HEK293 (cell line): ENCODE measurements at regions not wholly inside any gene's neighbourhood (a gene's known extent, or its start where the extent isn't known, plus 50 kb on each side); places are given as distances from the start of the nearest gene placed in this dataset.

Experiments used
- CTCF ChIA-PET: fragments of 350-600 bp; formaldehyde crosslinking; extraction: SDS; loops from one replicate; lab custom pipeline; 2021; ENCODE audit warnings: antibody characterized with exemption; lab: Yijun Ruan, JAX
- POLR2A ChIA-PET: fragments of 300-600 bp; formaldehyde crosslinking; extraction: SDS; loops from one replicate; lab custom pipeline; 2020; ENCODE audit warnings: antibody characterized with exemption, inconsistent platforms; lab: Yijun Ruan, JAX
- H3K27ac ChIP-seq: fragments of 200-500 bp; sonication (Bioruptor generic); 2 replicates; pipeline ENCODE4 v1.5.1; 2014; ENCODE audit warnings: low read depth, low read length, control low read depth, inconsistent platforms; ENCODE audit errors: extremely low read depth
- H3K36me3 ChIP-seq, 2 experiments: fragments of 200-500 bp in 1 of 2; sonication (Bioruptor generic) in 1 of 2; 1 replicate in 1 of 2; 2 replicates in 1 of 2; pipeline ENCODE4 v1.5.1; 2014 to 2017; ENCODE audit warnings: inconsistent platforms in 2 of 2, low read length in 2 of 2; ENCODE audit not compliant: control insufficient read depth in 2 of 2, insufficient read depth in 1 of 2
- H3K4me1 ChIP-seq: fragments of 200-500 bp; sonication (Bioruptor generic); 2 replicates; pipeline ENCODE4 v1.5.1; 2014; ENCODE audit warnings: mild to moderate bottlenecking, low read length, inconsistent platforms; ENCODE audit not compliant: control insufficient read depth, insufficient read depth
- H3K4me3 ChIP-seq: 2 replicates; pipeline ENCODE4 v1.5.1; 2011; ENCODE audit warnings: low read depth, mild to moderate bottlenecking, control low read depth, low read length, moderate library complexity
- H3K9me3 ChIP-seq: fragments of 200-500 bp; sonication (Bioruptor generic); 2 replicates; pipeline ENCODE4 v1.5.1; 2014; ENCODE audit warnings: low read depth, low read length, inconsistent platforms; ENCODE audit not compliant: control insufficient read depth, insufficient read depth
- BCL11B ChIP-seq: fragments of 450-650 bp; formaldehyde crosslinking; IDR thresholded peaks from 2 replicates; pipeline ENCODE4 v1.5.1; 2016; ENCODE audit warnings: low read depth, missing biosample characterization, missing genetic modification characterization
- IKZF3 ChIP-seq: fragments of 450-650 bp; IDR thresholded peaks from 2 replicates; pipeline ENCODE4 v1.5.0; 2018; ENCODE audit warnings: missing biosample characterization, mild to moderate bottlenecking, missing genetic modification characterization, moderate library complexity
- OVOL3 ChIP-seq: fragments of 450-650 bp; formaldehyde crosslinking; IDR thresholded peaks from 2 replicates; pipeline ENCODE4 v1.5.1; 2016; ENCODE audit warnings: missing biosample characterization, missing genetic modification characterization
- RBAK ChIP-seq: fragments of 450-650 bp; formaldehyde crosslinking; IDR thresholded peaks from 2 replicates; pipeline ENCODE4 v1.5.1; 2016; ENCODE audit warnings: missing biosample characterization, missing genetic modification characterization
- REPIN1 ChIP-seq: fragments of 450-650 bp; formaldehyde crosslinking; IDR thresholded peaks from 2 replicates; pipeline ENCODE4 v1.5.1; 2017; ENCODE audit warnings: missing biosample characterization, missing genetic modification characterization, low read depth
- SALL2 ChIP-seq: fragments of 450-650 bp; formaldehyde crosslinking; IDR thresholded peaks from 2 replicates; pipeline ENCODE4 v1.5.0; 2017; ENCODE audit warnings: missing biosample characterization, mild to moderate bottlenecking, missing genetic modification characterization, borderline replicate concordance
- TSHZ1 ChIP-seq: fragments of 450-650 bp; formaldehyde crosslinking; IDR thresholded peaks from 2 replicates; pipeline ENCODE4 v1.5.1; 2016; ENCODE audit warnings: missing biosample characterization, missing genetic modification characterization, borderline replicate concordance
- ZBTB10 ChIP-seq: fragments of 450-650 bp; formaldehyde crosslinking; IDR thresholded peaks from 2 replicates; pipeline ENCODE4 v1.5.1; 2016; ENCODE audit warnings: missing biosample characterization, missing genetic modification characterization
- ZBTB20 ChIP-seq: fragments of 450-650 bp; formaldehyde crosslinking; IDR thresholded peaks from 2 replicates; pipeline ENCODE4 v1.5.1; 2016; ENCODE audit warnings: missing biosample characterization, missing genetic modification characterization
- ZIC2 ChIP-seq: fragments of 450-650 bp; formaldehyde crosslinking; IDR thresholded peaks from 2 replicates; pipeline ENCODE4 v1.5.1; 2016; ENCODE audit warnings: missing biosample characterization, missing genetic modification characterization
- ZNF114 ChIP-seq: fragments of 450-650 bp; formaldehyde crosslinking; IDR thresholded peaks from 2 replicates; pipeline ENCODE4 v1.5.0; 2017; ENCODE audit warnings: missing biosample characterization, missing genetic modification characterization
- ZNF121 ChIP-seq: fragments of 450-650 bp; formaldehyde crosslinking; IDR thresholded peaks from 2 replicates; pipeline ENCODE4 v1.5.1; 2016; ENCODE audit warnings: missing biosample characterization, missing genetic modification characterization
- ZNF248 ChIP-seq: fragments of 450-650 bp; formaldehyde crosslinking; IDR thresholded peaks from 2 replicates; pipeline ENCODE4 v1.5.1; 2017; ENCODE audit warnings: missing biosample characterization, missing genetic modification characterization
- ZNF398 ChIP-seq: fragments of 450-650 bp; formaldehyde crosslinking; IDR thresholded peaks from 2 replicates; pipeline ENCODE4 v1.5.1; 2017; ENCODE audit warnings: missing biosample characterization, missing genetic modification characterization
- ZNF404 ChIP-seq: fragments of 450-650 bp; formaldehyde crosslinking; IDR thresholded peaks from 2 replicates; pipeline ENCODE4 v1.5.1; 2017; ENCODE audit warnings: missing biosample characterization, missing genetic modification characterization
- ZNF433 ChIP-seq: fragments of 450-650 bp; formaldehyde crosslinking; IDR thresholded peaks from 2 replicates; pipeline ENCODE4 v1.5.1; 2016; ENCODE audit warnings: missing biosample characterization, missing genetic modification characterization, low read depth
- ZNF561 ChIP-seq: fragments of 450-650 bp; IDR thresholded peaks from 2 replicates; pipeline ENCODE4 v1.5.1; 2018; ENCODE audit warnings: missing biosample characterization, missing genetic modification characterization, borderline replicate concordance
- ZNF596 ChIP-seq: fragments of 450-650 bp; IDR thresholded peaks from 2 replicates; pipeline ENCODE4 v1.5.0; 2018; ENCODE audit warnings: missing biosample characterization, mild to moderate bottlenecking, missing genetic modification characterization, moderate library complexity
- ZNF626 ChIP-seq: fragments of 450-650 bp; sonication (Bioruptor Pico); formaldehyde crosslinking; IDR thresholded peaks from 2 replicates; pipeline ENCODE4 v1.5.1; 2018; ENCODE audit warnings: missing biosample characterization, missing genetic modification characterization, inconsistent platforms
- ZNF747 ChIP-seq: fragments of 450-650 bp; formaldehyde crosslinking; IDR thresholded peaks from 2 replicates; pipeline ENCODE4 v1.5.1; 2016; ENCODE audit warnings: missing biosample characterization, missing genetic modification characterization
- TF ChIP-seq, protein P1 (sequence below): fragments of 450-650 bp; formaldehyde crosslinking; IDR thresholded peaks from 2 replicates; pipeline ENCODE4 v1.5.0; 2017; ENCODE audit warnings: missing biosample characterization, missing genetic modification characterization, borderline replicate concordance
- TF ChIP-seq, protein P2 (sequence below): fragments of 450-650 bp; formaldehyde crosslinking; IDR thresholded peaks from 2 replicates; pipeline ENCODE4 v1.5.1; 2017; ENCODE audit warnings: missing biosample characterization, missing genetic modification characterization

GRCh38 chr6:152874846-152875568, 107.8 kb downstream of the FBXO5 start (continued):
- TF ChIP-seq ZNF398 (no peak), ZNF433 (tag by site-specific recombination) (no peak), ZNF248 (tag by site-specific recombination) (no peak), ZNF121 (tag by site-specific recombination) (no peak), BCL11B (tag by site-specific recombination) (no peak)
- TF ChIP-seq, protein P1, sequence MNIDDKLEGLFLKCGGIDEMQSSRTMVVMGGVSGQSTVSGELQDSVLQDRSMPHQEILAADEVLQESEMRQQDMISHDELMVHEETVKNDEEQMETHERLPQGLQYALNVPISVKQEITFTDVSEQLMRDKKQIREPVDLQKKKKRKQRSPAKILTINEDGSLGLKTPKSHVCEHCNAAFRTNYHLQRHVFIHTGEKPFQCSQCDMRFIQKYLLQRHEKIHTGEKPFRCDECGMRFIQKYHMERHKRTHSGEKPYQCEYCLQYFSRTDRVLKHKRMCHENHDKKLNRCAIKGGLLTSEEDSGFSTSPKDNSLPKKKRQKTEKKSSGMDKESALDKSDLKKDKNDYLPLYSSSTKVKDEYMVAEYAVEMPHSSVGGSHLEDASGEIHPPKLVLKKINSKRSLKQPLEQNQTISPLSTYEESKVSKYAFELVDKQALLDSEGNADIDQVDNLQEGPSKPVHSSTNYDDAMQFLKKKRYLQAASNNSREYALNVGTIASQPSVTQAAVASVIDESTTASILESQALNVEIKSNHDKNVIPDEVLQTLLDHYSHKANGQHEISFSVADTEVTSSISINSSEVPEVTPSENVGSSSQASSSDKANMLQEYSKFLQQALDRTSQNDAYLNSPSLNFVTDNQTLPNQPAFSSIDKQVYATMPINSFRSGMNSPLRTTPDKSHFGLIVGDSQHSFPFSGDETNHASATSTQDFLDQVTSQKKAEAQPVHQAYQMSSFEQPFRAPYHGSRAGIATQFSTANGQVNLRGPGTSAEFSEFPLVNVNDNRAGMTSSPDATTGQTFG (tag by site-specific recombination) = no peak
- TF ChIP-seq, all 188 proteins: peak for 0

GRCh38 chr6:152879681-152880080, 103.2 kb downstream of the FBXO5 start:
- no peaks in the 10 kb centered on the region for H3K9me3 ChIP-seq
- no peaks in the 10 kb centered on the region for H3K36me3 ChIP-seq
- H3K27ac ChIP-seq = no peak overlapping the region
- H3K4me3 ChIP-seq = no peak overlapping the region
- ChIA-PET POLR2A (no interaction called here), CTCF (interaction anchor here (0.6 to 3.9 kb wide), 2 partner anchors 16 to 131 kb away, joined by 3 to 10 read pairs; no protein-coding TSS in a partner anchor)
- H3K4me1 ChIP-seq = no peaks in the 10 kb centered on the region
- TF ChIP-seq ZBTB20 (tag by site-specific recombination) (no peak), ZNF596 (tag by site-specific recombination) (no peak), OVOL3 (tag by site-specific recombination) (no peak), RBAK (tag by site-specific recombination) (no peak), TSHZ1 (no peak), IKZF3 (tag by site-specific recombination) (no peak), ZNF747 (tag by site-specific recombination) (no peak), SALL2 (tag by site-specific recombination) (no peak), ZNF404 (tag by site-specific recombination) (no peak), ZNF561 (no peak), ZNF114 (tag by site-specific recombination) (no peak), REPIN1 (no peak), ZBTB10 (tag by site-specific recombination) (no peak), ZIC2 (tag by site-specific recombination) (no peak), ZNF626 (tag by site-specific recombination) (no peak)
- TF ChIP-seq, protein P2, sequence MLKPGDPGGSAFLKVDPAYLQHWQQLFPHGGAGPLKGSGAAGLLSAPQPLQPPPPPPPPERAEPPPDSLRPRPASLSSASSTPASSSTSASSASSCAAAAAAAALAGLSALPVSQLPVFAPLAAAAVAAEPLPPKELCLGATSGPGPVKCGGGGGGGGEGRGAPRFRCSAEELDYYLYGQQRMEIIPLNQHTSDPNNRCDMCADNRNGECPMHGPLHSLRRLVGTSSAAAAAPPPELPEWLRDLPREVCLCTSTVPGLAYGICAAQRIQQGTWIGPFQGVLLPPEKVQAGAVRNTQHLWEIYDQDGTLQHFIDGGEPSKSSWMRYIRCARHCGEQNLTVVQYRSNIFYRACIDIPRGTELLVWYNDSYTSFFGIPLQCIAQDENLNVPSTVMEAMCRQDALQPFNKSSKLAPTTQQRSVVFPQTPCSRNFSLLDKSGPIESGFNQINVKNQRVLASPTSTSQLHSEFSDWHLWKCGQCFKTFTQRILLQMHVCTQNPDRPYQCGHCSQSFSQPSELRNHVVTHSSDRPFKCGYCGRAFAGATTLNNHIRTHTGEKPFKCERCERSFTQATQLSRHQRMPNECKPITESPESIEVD (tag by site-specific recombination) = no peak
